ENCODE measurements at regions not wholly inside any gene's neighbourhood (a gene's known extent, or its start where the extent isn't known, plus 50 kb on each side); places are given as distances from the start of the nearest gene placed in this dataset.
"Not testable (repeated sequence)": the region's sequence is repeated elsewhere in the genome, so short reads cannot be mapped to it uniquely, and the experiment has no call there.

- no peak for DNase-seq (ENCODE audit: low spot score)
These were observed 51.2 kb upstream of the LBX1 start for GRCh38 chr10:101280511-101280910.

DNA sequence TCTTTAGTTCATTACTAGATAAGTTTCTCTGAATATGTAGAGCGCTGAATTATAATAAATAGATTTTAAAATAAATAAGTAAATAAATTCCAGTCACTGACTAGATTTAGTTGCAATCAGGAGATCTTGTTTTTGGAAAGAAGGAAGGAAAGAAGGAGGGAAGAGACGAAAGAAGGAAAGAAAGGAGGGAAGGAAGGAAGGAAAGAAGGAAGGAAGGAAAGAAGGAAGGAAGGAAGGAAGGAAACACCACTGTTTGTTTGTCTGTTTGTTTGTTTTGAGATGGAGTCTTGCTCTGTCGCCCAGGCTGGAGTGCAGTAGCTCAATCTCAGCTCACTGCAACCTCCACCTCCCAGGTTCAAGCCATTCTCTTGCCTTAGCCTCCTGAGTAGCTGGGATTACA is 51.7 kb upstream of the LBX1 start:
- DNase-seq (ENCODE audit: low spot score), result not testable (repeated sequence)

- DNase-seq (ENCODE audit: low spot score), result no peak
These were observed 53.7 kb upstream of the LBX1 start for GRCh38 chr10:101282947-101283346.

DNA sequence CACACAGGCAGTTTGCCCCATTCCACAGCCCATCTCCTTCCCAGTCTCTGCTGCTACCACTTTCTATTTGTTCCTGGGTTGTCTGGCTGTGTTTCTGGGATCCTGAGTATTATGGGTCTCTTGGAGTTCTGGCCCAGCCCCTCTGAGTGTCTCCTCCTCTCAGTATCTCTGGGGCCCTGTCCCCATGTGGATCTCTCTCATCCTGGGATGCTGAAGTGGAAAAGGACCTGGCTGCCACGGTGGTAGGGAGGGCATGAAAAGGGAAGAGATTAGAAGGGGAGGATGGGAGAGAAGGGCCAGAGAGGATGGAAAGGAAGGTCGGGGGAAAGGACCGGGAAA is 54.5 kb upstream of the LBX1 start:
- no peak for DNase-seq (ENCODE audit: low spot score)

- DNase-seq (ENCODE audit: low spot score), result no peak
These were observed 55.0 kb upstream of the LBX1 start for GRCh38 chr10:101284101-101284743.

DNA sequence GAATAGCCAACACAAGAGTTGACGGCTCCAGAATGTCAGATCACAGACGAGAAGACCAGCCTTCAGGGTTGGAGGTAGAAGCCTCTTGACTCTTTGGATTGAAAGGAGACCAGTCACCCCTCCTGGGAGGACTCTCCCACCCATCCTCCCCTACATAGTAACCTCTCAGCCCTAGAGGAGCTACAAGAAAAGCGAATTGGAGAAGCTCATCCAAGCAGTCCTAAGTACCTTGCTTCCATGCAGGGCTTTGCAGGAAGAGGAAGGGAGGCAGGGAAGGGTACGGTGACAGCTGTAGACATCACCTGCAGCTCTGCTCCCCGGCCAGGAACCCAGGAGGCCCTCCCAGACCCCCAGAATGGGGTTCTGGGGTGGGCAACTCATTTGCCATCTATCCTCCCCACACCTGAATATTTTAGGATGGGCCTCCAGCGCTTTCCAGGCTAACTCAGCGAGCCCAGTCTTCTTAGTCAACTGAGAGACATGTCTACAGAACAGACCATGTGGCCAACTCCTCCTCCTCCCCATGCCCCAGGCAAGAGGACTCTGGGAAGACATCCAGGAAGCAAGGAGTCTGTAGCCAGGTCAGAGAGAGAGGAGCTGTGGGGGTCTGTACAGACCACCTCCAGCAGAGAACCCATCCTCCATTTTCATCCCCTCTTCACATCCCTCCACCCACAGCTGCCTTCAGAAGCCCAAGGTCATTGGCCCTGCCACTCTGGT is 55.6 kb upstream of the LBX1 start:
- DNase-seq (ENCODE audit: low spot score), result no peak

- DNase-seq (ENCODE audit: low spot score), result no peak
These were observed 56.3 kb upstream of the LBX1 start for GRCh38 chr10:101285519-101286070.

DNA sequence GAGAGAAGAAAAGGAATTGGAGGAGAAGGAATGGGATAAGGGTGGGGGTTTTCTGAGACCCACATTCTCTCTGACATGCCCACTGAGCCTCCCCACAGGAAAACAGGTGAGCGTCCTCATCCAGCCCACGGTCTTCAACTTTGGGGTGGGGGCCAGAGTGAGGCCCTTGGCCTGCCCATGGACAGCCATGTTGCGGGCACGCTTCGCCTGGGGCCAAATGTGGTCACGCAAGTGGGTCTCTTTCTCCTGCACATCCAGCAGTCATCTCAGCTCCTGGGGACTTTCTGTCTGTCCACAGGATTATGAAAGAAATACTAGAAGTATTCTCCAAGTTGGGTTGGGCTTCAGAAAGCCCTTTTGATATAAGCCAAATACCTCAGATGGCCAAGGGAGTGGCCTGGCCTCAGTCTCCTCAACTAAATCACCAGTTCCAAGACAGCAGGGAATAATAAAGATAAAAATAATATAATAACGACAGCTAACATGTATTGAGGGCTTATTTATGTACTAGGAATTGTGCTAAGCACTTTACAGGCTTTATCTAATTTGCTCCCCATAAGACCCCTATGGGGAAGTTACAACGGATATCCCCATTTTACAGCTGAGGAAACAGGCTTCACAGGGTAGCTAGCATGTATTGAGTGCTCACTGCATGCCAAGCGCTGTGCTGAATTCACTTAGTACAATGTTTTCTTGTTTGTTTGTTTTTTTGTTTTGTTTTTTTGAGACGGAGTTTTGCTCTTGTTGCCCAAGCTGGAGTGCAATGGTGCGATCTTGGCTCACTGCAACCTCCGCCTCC is 57.2 kb upstream of the LBX1 start:
- DNase-seq (ENCODE audit: low spot score), result no peak

DNA sequence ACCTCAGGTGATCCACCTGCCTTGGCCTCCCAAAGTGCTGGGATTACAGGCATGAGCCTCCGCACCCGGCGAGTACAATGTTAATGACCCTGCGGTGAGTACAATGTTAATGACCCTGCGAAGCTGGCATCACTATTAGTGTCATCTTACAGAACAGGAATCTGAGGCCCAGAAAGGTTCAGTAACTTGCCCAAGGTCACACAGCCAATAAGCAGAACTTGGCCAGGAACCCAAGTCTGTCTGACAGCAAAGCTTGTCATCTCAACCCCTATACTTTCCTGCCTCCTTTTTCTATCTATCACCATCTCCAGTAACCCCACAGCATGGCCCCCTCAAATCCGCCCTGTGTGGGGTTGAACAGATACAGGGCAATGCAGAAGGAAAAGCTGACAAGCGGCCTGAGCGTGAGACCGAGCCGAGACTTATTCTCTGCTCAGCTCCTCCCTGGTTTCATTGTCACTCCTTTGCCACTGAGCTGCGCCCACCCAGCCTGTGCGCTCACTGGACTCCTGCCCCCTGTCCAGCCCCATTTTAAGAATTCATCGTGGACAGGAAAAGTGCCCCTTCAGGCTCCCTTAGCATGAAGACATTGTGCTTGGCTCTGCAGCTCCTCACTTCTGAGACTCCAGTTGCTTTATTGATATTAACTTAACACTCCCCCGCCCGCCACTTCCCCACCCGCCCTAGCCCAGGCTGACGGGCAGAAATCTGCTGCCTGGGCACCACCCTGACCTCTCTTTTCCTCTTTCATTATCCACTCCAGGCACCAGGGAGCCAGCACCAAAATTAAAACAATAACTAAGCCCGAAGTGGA is 58.1 kb upstream of the LBX1 start:
- no peak for DNase-seq (ENCODE audit: low spot score)

DNA sequence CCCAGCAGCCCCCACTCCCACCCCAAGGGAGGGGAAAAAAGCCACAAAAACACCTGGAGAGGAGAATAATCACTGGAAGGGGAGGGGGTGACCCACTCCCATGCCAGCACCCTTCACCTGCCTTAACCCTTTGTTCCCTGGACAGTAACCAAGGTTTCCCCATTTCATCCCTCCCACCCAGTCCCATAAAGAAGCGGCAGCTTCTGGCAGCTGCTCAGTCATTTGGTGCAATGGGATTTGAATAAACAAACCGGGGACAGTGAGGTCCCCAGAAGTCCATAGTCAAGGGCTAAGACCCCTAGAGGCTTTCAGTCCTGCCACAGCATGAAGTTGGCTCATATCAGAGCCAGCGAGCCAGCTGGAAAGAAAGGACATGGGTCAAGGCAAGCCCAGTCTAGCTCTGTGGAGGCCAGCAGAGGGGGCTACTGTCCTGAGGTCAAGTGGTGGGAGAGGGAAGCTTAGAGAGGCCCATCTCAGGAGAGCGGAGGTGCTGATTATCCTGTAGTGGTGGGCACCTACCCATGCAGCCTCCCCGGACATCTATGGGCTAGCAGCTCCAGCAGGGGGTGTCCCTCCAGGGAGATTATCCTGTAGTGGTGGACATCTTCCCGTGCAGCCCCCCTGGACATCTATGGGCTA is 58.9 kb upstream of the LBX1 start:
- DNase-seq (ENCODE audit: low spot score), result no peak

GRCh38 chr10:101289541-101289940 is 60.3 kb upstream of the LBX1 start:
- no peak for DNase-seq (ENCODE audit: low spot score)

DNA sequence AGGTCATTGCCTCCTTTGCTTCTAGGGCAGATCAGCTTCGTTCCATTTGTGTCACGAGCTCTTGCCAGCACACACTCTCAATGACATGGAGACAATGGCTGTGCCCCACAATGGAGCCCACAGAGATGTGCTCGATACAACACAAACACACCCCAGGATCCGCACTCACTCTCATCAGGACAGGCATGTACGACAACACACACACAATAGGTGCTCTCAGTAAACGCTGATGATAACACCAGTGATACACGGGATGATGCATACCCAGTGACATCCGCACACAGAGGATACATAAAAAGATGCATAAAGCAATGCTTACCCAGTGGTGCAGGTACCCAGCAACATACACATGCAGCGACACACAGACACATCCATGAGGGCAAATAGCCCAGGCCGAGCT is 61.2 kb upstream of the LBX1 start:
- no peak for DNase-seq (ENCODE audit: low spot score)

DNA sequence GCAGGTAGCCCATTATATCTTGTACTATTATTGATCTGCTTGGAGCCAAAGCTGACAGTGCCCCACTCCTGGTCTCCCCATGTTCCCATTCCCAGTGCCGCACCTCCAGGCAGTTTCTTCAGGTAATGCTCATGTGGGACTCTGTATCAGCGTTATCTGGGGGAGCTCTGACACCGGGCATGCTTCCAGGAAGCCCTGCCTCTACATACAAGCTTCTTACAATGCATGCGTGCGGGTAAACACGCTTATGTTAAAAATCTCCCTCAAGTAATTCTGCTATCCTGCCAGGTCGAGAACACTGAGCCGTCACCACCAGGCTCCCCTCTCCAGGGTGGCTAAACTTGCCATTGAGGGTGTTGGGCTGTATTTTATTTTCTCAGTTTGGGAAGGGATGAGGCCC is 61.6 kb upstream of the LBX1 start:
- DNase-seq (ENCODE audit: low spot score), result no peak

DNA sequence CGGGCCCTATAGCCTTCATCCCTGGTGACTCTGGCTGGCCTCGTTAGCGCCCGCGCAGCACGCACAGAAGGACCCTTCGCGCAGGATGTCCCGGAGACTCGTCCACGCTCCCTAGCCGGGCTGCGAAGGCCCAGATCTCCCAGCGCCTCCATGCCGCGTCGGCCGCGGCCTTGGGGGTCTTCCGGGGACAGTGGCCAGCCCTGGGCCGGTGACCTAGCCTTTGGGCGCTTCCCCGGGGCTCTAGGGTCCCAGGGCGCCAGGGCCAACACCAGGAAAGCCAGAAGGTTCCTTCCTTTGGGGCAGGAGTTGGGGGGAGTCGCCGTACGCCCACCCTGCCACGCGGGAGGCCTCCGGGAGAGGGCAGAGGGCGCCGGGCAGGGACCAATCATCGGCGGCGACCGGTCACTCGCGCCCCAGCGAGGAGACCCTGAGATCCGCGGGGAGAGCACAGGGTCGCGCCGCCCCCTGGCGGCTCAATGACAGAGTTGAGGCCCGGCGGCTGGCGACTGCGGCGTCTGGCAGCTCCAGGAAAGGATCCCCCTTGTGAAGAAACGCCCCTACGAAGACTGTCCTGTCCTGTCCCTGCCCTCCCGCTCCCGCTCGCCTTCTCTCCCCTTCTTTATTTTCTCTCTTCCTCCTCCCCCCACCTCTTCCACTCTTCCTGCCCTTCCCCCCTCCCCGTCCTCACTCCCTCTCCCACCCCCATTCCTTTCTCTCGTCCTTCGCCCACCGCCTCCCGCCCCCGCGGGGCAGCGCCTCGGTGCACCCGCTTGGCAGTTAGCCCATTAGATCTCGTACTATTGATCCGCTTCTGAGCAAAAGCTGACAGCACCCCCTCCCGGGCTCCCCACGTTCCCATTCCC is 62.3 kb upstream of the LBX1 start:
- DNase-seq (ENCODE audit: low spot score), result peak; percentile 27

DNA sequence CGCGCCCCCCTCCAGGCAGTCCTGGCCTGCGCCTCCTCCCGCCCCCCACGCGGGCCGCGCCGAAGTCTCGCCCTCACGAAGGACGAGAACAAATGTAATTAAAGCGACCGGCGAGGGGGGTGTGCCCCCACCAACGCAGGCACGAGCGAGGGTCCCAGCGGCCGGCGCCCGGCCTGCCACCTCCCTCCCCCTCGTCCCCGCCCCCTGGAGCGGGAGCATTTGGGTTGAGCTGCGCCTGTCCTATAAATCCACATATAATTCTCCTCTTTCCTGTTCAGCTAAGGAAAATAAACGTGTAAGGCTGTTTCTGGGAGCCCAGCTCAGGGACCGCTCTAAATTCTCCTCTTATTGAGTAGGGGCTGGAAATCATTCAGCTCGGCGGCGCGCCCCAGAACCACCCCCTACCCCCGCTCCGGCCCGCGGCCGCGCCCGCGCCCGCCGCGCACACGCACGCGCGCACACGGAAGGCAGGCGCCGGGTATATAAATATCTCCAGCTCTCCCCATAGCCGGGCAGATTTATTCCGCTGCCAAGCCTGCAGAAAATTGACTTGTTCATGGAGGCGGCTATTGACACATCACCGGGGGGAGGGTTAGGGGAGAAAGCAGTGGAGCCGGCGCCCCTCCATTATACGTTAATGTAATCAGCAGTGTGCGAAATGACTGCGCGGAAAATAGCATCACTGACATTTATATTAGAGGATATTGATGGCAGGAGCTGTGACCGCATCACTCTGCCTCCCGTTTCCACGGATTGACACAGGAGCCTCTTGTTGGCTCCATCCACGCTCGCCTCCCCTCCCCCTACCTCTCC is 61.6 kb upstream of the BTRC start:
- DNase-seq (ENCODE audit: low spot score), result no peak

GRCh38 chr10:101293007-101293723 is 60.8 kb upstream of the BTRC start:
- no peak for DNase-seq (ENCODE audit: low spot score)

DNA sequence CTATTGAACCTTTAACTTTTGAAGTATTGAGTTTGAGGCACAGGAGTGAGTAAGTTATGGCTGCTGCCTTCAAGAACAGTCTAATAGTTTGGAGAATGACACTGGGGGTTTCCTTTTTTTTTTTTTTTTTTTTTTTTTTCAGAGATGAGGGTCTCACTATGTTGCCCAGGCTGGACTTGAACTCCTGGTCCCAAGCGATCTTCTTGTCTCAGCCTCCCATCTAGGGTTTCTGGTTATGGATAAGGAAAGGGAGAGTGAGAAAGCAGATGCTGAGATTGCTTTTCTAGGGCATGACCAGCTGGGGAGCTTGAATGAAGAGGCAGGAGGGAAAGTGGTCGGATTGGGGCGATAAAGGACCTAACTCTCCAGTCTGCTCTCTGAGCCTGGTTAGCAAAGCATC is 59.9 kb upstream of the BTRC start:
- DNase-seq (ENCODE audit: low spot score), result no peak

DNA sequence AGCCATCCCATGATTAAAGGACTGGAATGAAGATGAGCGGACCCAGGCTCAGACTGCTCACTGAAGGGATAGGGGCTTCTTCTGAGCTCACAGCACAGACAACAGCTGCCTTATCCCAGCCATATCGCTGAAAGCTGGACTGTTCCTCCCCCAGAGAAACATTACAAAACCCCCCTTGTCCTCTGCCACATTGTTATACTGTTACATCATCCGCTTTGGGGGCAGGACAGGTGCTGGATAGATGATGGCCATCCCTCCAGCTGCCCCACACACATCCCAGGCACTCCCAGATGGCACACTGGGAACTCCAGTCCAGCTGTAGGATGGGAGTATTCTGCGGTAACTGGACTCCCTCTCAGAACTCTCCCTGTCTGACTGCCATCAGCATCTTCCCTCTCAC is 58.7 kb upstream of the BTRC start:
- no peak for DNase-seq (ENCODE audit: low spot score)
